A549 (cell line): ENCODE measurements at regions not wholly inside any gene's neighbourhood (a gene's known extent, or its start where the extent isn't known, plus 50 kb on each side); places are given as distances from the start of the nearest gene placed in this dataset.

ENCODE experiments used
- CTCF ChIP-seq: fragments of >200 bp; sonication (Bioruptor Twin); formaldehyde crosslinking; IDR thresholded peaks from 3 replicates; pipeline ENCODE4 v1.5.1; 2016
- EP300 ChIP-seq, 2 experiments: fragments of >200 bp; sonication (Bioruptor Twin); formaldehyde crosslinking; IDR thresholded peaks; 2 replicates in 1 of 2; 3 replicates in 1 of 2; pipeline ENCODE4 v1.6.1; 2016 to 2017
- FOXS1 ChIP-seq: fragments of 250-450 bp; sonication (Bioruptor Pico); IDR thresholded peaks from 2 replicates; pipeline ENCODE4 v1.5.0; 2020; ENCODE audit warnings: mild to moderate bottlenecking, moderate library complexity
- HOXA7 ChIP-seq: fragments of 250-450 bp; sonication (Bioruptor Pico); IDR thresholded peaks from 2 replicates; pipeline ENCODE4 v1.5.0; 2020; ENCODE audit warnings: mild to moderate bottlenecking, moderate library complexity
- JUN ChIP-seq, 2 experiments: fragments of >200 bp; sonication (Bioruptor Twin); formaldehyde crosslinking; IDR thresholded peaks; 2 replicates in 1 of 2; 3 replicates in 1 of 2; pipeline ENCODE4 v1.6.1; 2016 to 2017
- KDM1A ChIP-seq: fragments of 200-600 bp; sonication (generic); IDR thresholded peaks from 2 replicates; pipeline ENCODE4 v1.6.1; 2016; ENCODE audit warnings: low read depth, mild to moderate bottlenecking
- MAX ChIP-seq: IDR thresholded peaks from 2 replicates; pipeline ENCODE4 v1.6.1; 2012
- POLR2A ChIP-seq: IDR thresholded peaks from 2 replicates; pipeline ENCODE4 v1.6.1; 2012; ENCODE audit warnings: mild to moderate bottlenecking, low read length
- RAD21 ChIP-seq, 2 experiments: fragments of >200 bp in 1 of 2; sonication (Bioruptor Twin) in 1 of 2; formaldehyde crosslinking in 1 of 2; IDR thresholded peaks in 1 of 2; conservative IDR thresholded peaks in 1 of 2; 2 replicates in 1 of 2; 3 replicates in 1 of 2; pipeline ENCODE4 v1.6.1; 2012 to 2018; ENCODE audit warnings: inconsistent platforms in 1 of 2
- RFX5 ChIP-seq: fragments of 450-650 bp; IDR thresholded peaks from 2 replicates; pipeline ENCODE4 v1.7.1; 2014; ENCODE audit warnings: antibody characterized with exemption, mild to moderate bottlenecking, moderate library complexity
- SMC3 ChIP-seq: fragments of >200 bp; sonication (Bioruptor Twin); formaldehyde crosslinking; IDR thresholded peaks from 3 replicates; pipeline ENCODE4 v1.6.1; 2018; ENCODE audit warnings: inconsistent platforms
- ZFP36 ChIP-seq: fragments of 450-650 bp; IDR thresholded peaks from 2 replicates; pipeline ENCODE4 v1.6.1; 2014; ENCODE audit warnings: borderline replicate concordance; ENCODE audit not compliant: partially characterized antibody

- TF ChIP-seq POLR2A, result no peak
- no peak for TF ChIP-seq EP300 (IDR thresholded peaks at IDR 0.05)
- no peak for TF ChIP-seq RAD21 (conservative IDR thresholded peaks at IDR 0.05 in 1 of 2, IDR thresholded peaks at IDR 0.05 in 1 of 2)
- TF ChIP-seq CTCF, result no peak
- no peak for TF ChIP-seq HOXA7 (CRISPR knock-in tag)
- TF ChIP-seq ZFP36, result no peak
- TF ChIP-seq KDM1A, result no peak
- no peak for TF ChIP-seq RFX5
- TF ChIP-seq MAX, result no peak
- no peak for TF ChIP-seq SMC3
- TF ChIP-seq FOXS1, result no peak
- TF ChIP-seq JUN (IDR thresholded peaks at IDR 0.05), result no peak
These were observed 939.0 kb upstream of the CRIM1 start for GRCh38 chr2:35416391-35417140.
